Thoracic aorta (tissue), 2 donors: ENCODE measurements at regions not wholly inside any gene's neighbourhood (a gene's known extent, or its start where the extent isn't known, plus 50 kb on each side); places are given as distances from the start of the nearest gene placed in this dataset.
"Not testable (repeated sequence)": the region's sequence is repeated elsewhere in the genome, so short reads cannot be mapped to it uniquely, and the experiment has no call there.

Experiments
- ATAC-seq: fragments of 150-250 bp; one replicate; pipeline ENCODE4 v1.8.0; 2017; ENCODE audit warnings: low read depth; ENCODE audit not compliant: insufficient number of reproducible peaks, low FRiP score
- DNase-seq: peaks from one replicate; pipeline ENCODE4 v3.0.0-alpha.2; 2020; ENCODE audit warnings: low spot score
- H3K27ac ChIP-seq, 2 donors: fragments of 200-600 bp; sonication (generic); 1 replicate in 1 of 2; 2 replicates in 1 of 2; pipeline ENCODE4 v1.5.1; 2016; ENCODE audit warnings: mild to moderate bottlenecking in 2 of 2, moderate library complexity in 2 of 2
- H3K27me3 ChIP-seq: fragments of 200-600 bp; sonication (generic); replicated peaks from 2 replicates; pipeline ENCODE4 v1.6.0; 2016; ENCODE audit warnings: mild to moderate bottlenecking; ENCODE audit not compliant: insufficient read depth
- H3K36me3 ChIP-seq: fragments of 200-600 bp; sonication (generic); one replicate; pipeline ENCODE4 v1.5.1; 2016
- H3K4me1 ChIP-seq, 2 donors: fragments of 200-600 bp; sonication (generic); 1 replicate in 1 of 2; 2 replicates in 1 of 2; pipeline versions ENCODE4 v1.5.1 to v1.6.0; 2016; ENCODE audit warnings: low read depth in 2 of 2, mild to moderate bottlenecking in 1 of 2; ENCODE audit not compliant: control insufficient read depth in 1 of 2
- H3K4me3 ChIP-seq: fragments of 200-600 bp; sonication (generic); 2 replicates; pipeline ENCODE4 v1.5.1; 2016; ENCODE audit warnings: mild to moderate bottlenecking
- H3K9me3 ChIP-seq: fragments of 200-600 bp; sonication (generic); 2 replicates; pipeline ENCODE4 v1.5.1; 2016
- CTCF ChIP-seq: fragments of 200-600 bp; sonication (generic); IDR thresholded peaks from one replicate; pipeline ENCODE4 v1.5.1; 2019; ENCODE audit warnings: antibody characterized with exemption

- Histone ChIP-seq H3K4me1 (peaks cover 8 to 26% of the 10 kb centered on the region in 2 donors), H3K36me3 (no peaks in the 10 kb centered on the region), H3K27me3 (no peaks in the 10 kb centered on the region), H3K4me3 (no peak overlapping the region), H3K9me3 (no peaks in the 10 kb centered on the region), H3K27ac (no peak overlapping the region)
- ATAC-seq = no peak
- DNase-seq = no peak
- no peak for TF ChIP-seq CTCF
Measured at GRCh38 chr4:54402880-54403480, 173.9 kb downstream of the PDGFRA start.

GRCh38 chr4:54403700-54404453 is 174.8 kb downstream of the PDGFRA start:
- DNase-seq = no peak
- ATAC-seq = no peak
- no peak for TF ChIP-seq CTCF
- no peaks in the 10 kb centered on the region for H3K36me3 ChIP-seq
- H3K4me1 ChIP-seq = peaks cover 9 to 26% of the 10 kb centered on the region in 2 donors
- no peaks in the 10 kb centered on the region for H3K27me3 ChIP-seq
- no peak overlapping the region for H3K27ac ChIP-seq
- H3K4me3 ChIP-seq = no peak overlapping the region
- H3K9me3 ChIP-seq = no peaks in the 10 kb centered on the region

- peaks cover 9 to 19% of the 10 kb centered on the region in 2 donors for H3K4me1 ChIP-seq
- H3K4me3 ChIP-seq, H3K9me3 ChIP-seq, H3K36me3 ChIP-seq, H3K27me3 ChIP-seq, DNase-seq, H3K27ac ChIP-seq, ATAC-seq: not testable (repeated sequence)
Measured at GRCh38 chr4:54409270-54409817, 180.3 kb downstream of the PDGFRA start.

GRCh38 chr4:54414545-54414944 is 185.5 kb downstream of the PDGFRA start:
- Histone ChIP-seq H3K27me3 (no peaks in the 10 kb centered on the region), H3K9me3 (no peaks in the 10 kb centered on the region), H3K27ac (no peak overlapping the region), H3K36me3 (no peaks in the 10 kb centered on the region), H3K4me1 (no peaks in the 10 kb centered on the region), H3K4me3 (no peak overlapping the region)
- TF ChIP-seq CTCF = no peak
- DNase-seq (no peak), ATAC-seq (no peak)

GRCh38 chr4:54417476-54417875 is 188.4 kb downstream of the PDGFRA start:
- Histone ChIP-seq H3K27me3 (no peaks in the 10 kb centered on the region), H3K27ac (no peak overlapping the region), H3K36me3 (no peaks in the 10 kb centered on the region), H3K9me3 (no peaks in the 10 kb centered on the region), H3K4me1 (no peaks in the 10 kb centered on the region), H3K4me3 (no peak overlapping the region)
- ATAC-seq (no peak), DNase-seq (no peak)
- TF ChIP-seq CTCF = no peak
